Right cardiac atrium (tissue), 5 donors: ENCODE measurements at regions not wholly inside any gene's neighbourhood (a gene's known extent, or its start where the extent isn't known, plus 50 kb on each side); places are given as distances from the start of the nearest gene placed in this dataset.
A peak's percentile ranks its signal among the peaks of the same experiment; 100 is the strongest.

Experiments
- ATAC-seq, 2 donors: fragments of 200-7000 bp; cut with Tn5 transposase; one replicate each; pipeline versions ENCODE4 v1.8.0 to v1.9.1; 2020; ENCODE audit warnings: moderate library complexity in 2 of 2, mild to moderate bottlenecking in 1 of 2
- DNase-seq, 3 donors: peaks; one replicate each; pipeline ENCODE4 v3.0.0-alpha.2; 2020
- H3K27ac ChIP-seq: one replicate; pipeline ENCODE4 v1.5.1; 2013; ENCODE audit warnings: mild to moderate bottlenecking, low read length, control low read depth, moderate library complexity
- H3K27me3 ChIP-seq: one replicate; pipeline ENCODE4 v1.6.1; 2013; ENCODE audit not compliant: control insufficient read depth, insufficient read depth
- H3K4me1 ChIP-seq: one replicate; pipeline ENCODE4 v1.6.1; 2013; ENCODE audit warnings: low read length; ENCODE audit not compliant: control insufficient read depth, insufficient read depth
- H3K4me3 ChIP-seq: one replicate; pipeline ENCODE4 v1.5.1; 2013; ENCODE audit warnings: low read length, control low read depth
- H3K9me3 ChIP-seq: one replicate; pipeline ENCODE4 v1.6.1; 2013; ENCODE audit warnings: low read length; ENCODE audit not compliant: control insufficient read depth
- WGBS: extraction: QIAGEN DNeasy Blood & Tissue Kit; methylation state at CpG from one replicate; pipeline ENCODE4 v1.1.7; 2013; 5-methylcytosine and 5-hydroxymethylcytosine counted together
- intact Hi-C, 4 donors: fragments of 100-400 bp; cut with DNase I; formaldehyde crosslinking; loops; one replicate each; pipeline versions ENCODE4 v1.11.0 to v1.14.0; 2022 to 2023
- donor health status: healthy with polysubstance abuse.
- donor health status: DM: no; HTN: yes; CAD: no.
- donor health status: DM: no; HTN: no; CAD: no.
- donor health status: DM: no; HTN: yes; CAD: no; lungs with severe emphysema.
- donor health status: DM: yes; HTN: yes; CAD: no.

GRCh38 chr13:56681404-56681803 lies 459.3 kb upstream of the PRR20A start:
- no peak overlapping the region for H3K4me3 ChIP-seq
- ATAC-seq = no peak
- WGBS = 68% methylated on average over 1 of the region's 1 CpG
- intact Hi-C loops = no loop called here
- no peak overlapping the region for H3K27ac ChIP-seq
- H3K27me3 ChIP-seq = no peaks in the 10 kb centered on the region
- DNase-seq = no peak
- no peaks in the 10 kb centered on the region for H3K4me1 ChIP-seq
- H3K9me3 ChIP-seq = no peaks in the 10 kb centered on the region

GRCh38 chr13:56687131-56687530 lies 453.6 kb upstream of the PRR20A start:
- no peaks in the 10 kb centered on the region for H3K4me1 ChIP-seq
- intact Hi-C loops = no loop called here
- no peak for DNase-seq
- no peaks in the 10 kb centered on the region for H3K27me3 ChIP-seq
- no peaks in the 10 kb centered on the region for H3K9me3 ChIP-seq
- H3K4me3 ChIP-seq = no peak overlapping the region
- ATAC-seq = no peak
- 57% methylated on average over 1 of the region's 1 CpG for WGBS
- no peak overlapping the region for H3K27ac ChIP-seq

- H3K27ac ChIP-seq = no peak overlapping the region
- DNase-seq (no peak), ATAC-seq (no peak)
- H3K9me3 ChIP-seq = no peaks in the 10 kb centered on the region
- no peaks in the 10 kb centered on the region for H3K27me3 ChIP-seq
- 59% methylated on average over 3 of the region's 3 CpGs for WGBS
- no peaks in the 10 kb centered on the region for H3K4me1 ChIP-seq
- intact Hi-C loops = no loop called here
- no peak overlapping the region for H3K4me3 ChIP-seq
Measured at GRCh38 chr13:56697011-56697410, 443.7 kb upstream of the PRR20A start.

- Histone ChIP-seq H3K27ac (no peak overlapping the region), H3K4me1 (no peaks in the 10 kb centered on the region), H3K9me3 (no peaks in the 10 kb centered on the region), H3K27me3 (no peaks in the 10 kb centered on the region), H3K4me3 (no peak overlapping the region)
- intact Hi-C loops = no loop called here
- whole genome bisulfite sequencing = 74% methylated on average over 4 of the region's 4 CpGs
- no peak for DNase-seq
- ATAC-seq = no peak
Measured at GRCh38 chr13:56700324-56700723, 440.4 kb upstream of the PRR20A start.

GRCh38 chr13:56706485-56706884 lies 434.2 kb upstream of the PRR20A start:
- no peaks in the 10 kb centered on the region for H3K4me1 ChIP-seq
- intact Hi-C loops = no loop called here
- 48% methylated on average over 2 of the region's 2 CpGs for WGBS
- H3K9me3 ChIP-seq = no peaks in the 10 kb centered on the region
- H3K27ac ChIP-seq = no peak overlapping the region
- ATAC-seq (no peak), DNase-seq (no peak)
- H3K4me3 ChIP-seq = no peak overlapping the region
- no peaks in the 10 kb centered on the region for H3K27me3 ChIP-seq

- intact Hi-C loops = no loop called here
- H3K4me1 ChIP-seq = no peaks in the 10 kb centered on the region
- no peak overlapping the region for H3K27ac ChIP-seq
- no peak for DNase-seq
- 84% methylated on average over 2 of the region's 2 CpGs for WGBS
- no peaks in the 10 kb centered on the region for H3K9me3 ChIP-seq
- no peak for ATAC-seq
- H3K4me3 ChIP-seq = no peak overlapping the region
- no peaks in the 10 kb centered on the region for H3K27me3 ChIP-seq
Measured at GRCh38 chr13:56713656-56714055, 427.1 kb upstream of the PRR20A start.

GRCh38 chr13:56718791-56719190 lies 421.9 kb upstream of the PRR20A start:
- DNase-seq (no peak), ATAC-seq (no peak)
- 24% methylated on average over 1 of the region's 1 CpG for WGBS
- H3K4me1 ChIP-seq = no peaks in the 10 kb centered on the region
- intact Hi-C loops = no loop called here
- H3K27me3 ChIP-seq = no peaks in the 10 kb centered on the region
- no peak overlapping the region for H3K27ac ChIP-seq
- no peaks in the 10 kb centered on the region for H3K9me3 ChIP-seq
- no peak overlapping the region for H3K4me3 ChIP-seq

- intact Hi-C loops = no loop called here
- no peaks in the 10 kb centered on the region for H3K4me1 ChIP-seq
- no peaks in the 10 kb centered on the region for H3K9me3 ChIP-seq
- no peak for DNase-seq
- no peaks in the 10 kb centered on the region for H3K27me3 ChIP-seq
- WGBS = 82% methylated on average over 1 of the region's 1 CpG
- H3K4me3 ChIP-seq = no peak overlapping the region
- no peak for ATAC-seq
- H3K27ac ChIP-seq = no peak overlapping the region
Measured at GRCh38 chr13:56720841-56721240, 419.9 kb upstream of the PRR20A start.

GRCh38 chr13:56735537-56735942 lies 405.2 kb upstream of the PRR20A start:
- Histone ChIP-seq H3K27me3 (no peaks in the 10 kb centered on the region), H3K27ac (no peak overlapping the region), H3K4me3 (no peak overlapping the region), H3K4me1 (no peaks in the 10 kb centered on the region), H3K9me3 (no peaks in the 10 kb centered on the region)
- 93% methylated on average over 35 of the region's 35 CpGs for WGBS
- DNase-seq (peak in 2 of 3 donors; percentile 28 to 50), ATAC-seq (no peak)
- intact Hi-C loops = no loop called here

GRCh38 chr13:56736966-56737365 lies 403.8 kb upstream of the PRR20A start:
- Histone ChIP-seq H3K9me3 (no peaks in the 10 kb centered on the region), H3K27ac (no peak overlapping the region), H3K27me3 (no peaks in the 10 kb centered on the region), H3K4me3 (no peak overlapping the region), H3K4me1 (no peaks in the 10 kb centered on the region)
- intact Hi-C loops = no loop called here
- ATAC-seq = no peak
- 79% methylated on average over 1 of the region's 1 CpG for WGBS
- DNase-seq = no peak

- intact Hi-C loops = no loop called here
- Histone ChIP-seq H3K4me3 (no peak overlapping the region), H3K9me3 (no peaks in the 10 kb centered on the region), H3K4me1 (no peaks in the 10 kb centered on the region), H3K27me3 (no peaks in the 10 kb centered on the region), H3K27ac (no peak overlapping the region)
- DNase-seq (no peak), ATAC-seq (no peak)
- WGBS = 51% methylated on average over 1 of the region's 1 CpG
Measured at GRCh38 chr13:56752636-56753035, 388.1 kb upstream of the PRR20A start.

- Histone ChIP-seq H3K27ac (no peak overlapping the region), H3K4me3 (no peak overlapping the region), H3K27me3 (no peaks in the 10 kb centered on the region), H3K4me1 (no peaks in the 10 kb centered on the region), H3K9me3 (no peaks in the 10 kb centered on the region)
- intact Hi-C loops = no loop called here
- DNase-seq = no peak
- no peak for ATAC-seq
- WGBS = 29% methylated on average over 3 of the region's 3 CpGs
Measured at GRCh38 chr13:56755181-56755935, 385.4 kb upstream of the PRR20A start.
